Islet precursor cell (in vitro differentiated cells): ENCODE measurements at regions not wholly inside any gene's neighbourhood (a gene's known extent, or its start where the extent isn't known, plus 50 kb on each side); places are given as distances from the start of the nearest gene placed in this dataset.

Source experiments
- DNase-seq: peaks from one replicate; pipeline ENCODE4 v3.0.0-alpha.2; 2018

- no peak for DNase-seq
These were observed 53.9 kb upstream of the TEX55 start for GRCh38 chr3:119091936-119092677.

GRCh38 chr3:119087799-119088198 lies 53.2 kb upstream of the IGSF11 start:
- DNase-seq: no peak

GRCh38 chr3:119085070-119085439 lies 50.4 kb upstream of the IGSF11 start:
- DNase-seq: no peak

GRCh38 chr3:119084371-119085069 lies 49.9 kb upstream of the IGSF11 start:
- peak; percentile 58 for DNase-seq
